Right kidney (tissue), 1 donor: ENCODE measurements at regions not wholly inside any gene's neighbourhood (a gene's known extent, or its start where the extent isn't known, plus 50 kb on each side); places are given as distances from the start of the nearest gene placed in this dataset.
A peak's percentile ranks its signal among the peaks of the same experiment; 100 is the strongest.

ENCODE experiments used
- DNase-seq: peaks from one replicate; pipeline ENCODE4 v3.0.0-alpha.2; 2016

GRCh38 chr2:41495050-41495449 is 552.8 kb upstream of the PKDCC start:
- peak; percentile 7 for DNase-seq

- DNase-seq = no peak
Observed at GRCh38 chr2:41496908-41497307, 550.9 kb upstream of the PKDCC start.

DNA sequence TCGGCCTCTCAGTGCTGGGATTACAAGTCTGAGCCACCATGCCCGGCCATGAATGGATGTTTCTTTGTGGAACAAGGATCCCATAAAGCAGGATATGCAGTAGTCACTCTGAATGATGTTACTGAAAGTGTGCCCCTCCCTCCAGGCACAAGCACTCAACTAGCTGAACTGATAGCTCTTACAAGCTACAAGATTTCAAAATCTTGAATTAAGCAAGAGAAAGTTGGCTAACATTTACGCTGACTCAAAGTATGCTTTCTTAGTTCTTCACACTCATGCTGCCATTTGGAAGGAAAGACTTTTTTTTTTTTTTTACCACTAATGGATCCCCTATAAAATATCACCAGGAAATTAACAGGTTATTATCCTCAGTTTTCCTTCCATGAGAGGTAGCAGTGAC is 549.0 kb upstream of the PKDCC start:
- DNase-seq = no peak

- no peak for DNase-seq
Observed at GRCh38 chr2:41500895-41501294, 546.9 kb upstream of the PKDCC start.

DNA sequence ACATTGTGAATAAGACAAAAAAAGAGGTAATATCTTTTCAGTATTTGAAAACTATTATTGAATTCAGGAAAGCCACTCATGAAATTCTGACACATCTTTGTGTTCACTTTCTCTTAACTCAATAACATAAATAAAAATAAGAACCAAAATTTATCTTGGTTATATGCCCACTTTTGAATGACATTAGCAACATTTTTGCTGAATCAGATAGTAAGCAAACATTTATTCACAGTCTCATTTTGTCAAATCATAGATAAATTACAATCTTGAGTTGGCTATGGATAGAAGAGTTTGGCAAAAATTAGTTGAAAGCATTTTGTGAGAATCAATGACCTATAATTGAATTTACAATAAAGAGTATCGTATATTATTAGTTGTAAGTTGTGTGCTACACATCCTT is 545.1 kb upstream of the PKDCC start:
- no peak for DNase-seq

GRCh38 chr2:41504532-41504931 is 543.3 kb upstream of the PKDCC start:
- DNase-seq = no peak

- no peak for DNase-seq
Observed at GRCh38 chr2:41510108-41510507, 537.7 kb upstream of the PKDCC start.

DNA sequence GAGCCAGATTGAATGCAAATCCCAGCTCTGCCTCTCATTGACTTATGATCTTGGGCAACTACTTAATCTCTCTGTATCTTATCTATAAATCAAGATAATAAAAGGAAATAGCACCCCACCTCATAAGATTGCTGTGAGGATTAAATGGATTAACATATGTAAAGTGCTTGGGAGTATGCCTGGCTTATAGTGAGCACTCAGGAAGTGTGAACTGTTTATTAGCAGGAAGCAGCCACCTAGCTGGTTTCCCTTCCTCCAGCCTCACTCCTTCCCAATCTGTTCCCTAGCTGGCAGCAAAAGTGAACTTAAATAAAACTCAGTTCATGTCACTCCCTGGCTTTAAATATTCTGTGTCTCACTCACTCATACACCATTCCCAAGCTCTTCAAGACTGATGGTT is 526.6 kb upstream of the PKDCC start:
- no peak for DNase-seq

DNA sequence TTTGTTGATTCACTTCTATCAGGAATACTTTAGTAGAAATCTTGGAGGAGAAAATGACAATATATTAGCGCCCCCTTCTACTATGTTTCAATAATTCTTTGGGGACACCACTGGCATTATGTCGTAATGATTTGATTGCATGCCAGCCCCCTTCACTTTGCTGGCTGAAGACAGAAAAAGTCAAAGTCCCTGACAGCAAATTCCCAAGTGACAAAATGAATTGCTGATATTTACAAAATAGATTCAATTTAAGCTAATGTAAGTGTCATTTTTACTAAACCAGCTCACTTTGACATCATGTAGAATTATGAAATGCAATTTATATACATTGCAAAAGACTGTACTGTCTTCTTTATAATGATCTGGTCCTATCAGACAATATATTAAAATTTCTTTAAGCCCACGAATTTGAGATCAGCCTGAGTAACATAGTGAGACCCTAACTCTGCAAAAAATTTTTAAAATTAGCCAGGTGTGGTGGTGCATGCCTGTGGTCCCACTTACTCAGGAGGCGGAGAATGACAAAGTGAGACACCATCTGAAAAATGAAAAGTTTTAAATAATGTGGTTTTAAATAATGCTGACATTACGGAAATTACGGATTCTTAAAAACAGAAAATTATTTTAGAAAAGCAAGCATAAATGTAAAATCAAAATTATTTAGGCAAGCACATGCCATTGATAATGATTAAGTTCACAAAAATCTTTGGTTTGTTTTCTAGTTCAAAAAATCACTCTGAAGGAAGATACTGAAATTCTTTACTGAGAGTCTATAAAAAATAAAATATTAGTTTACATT is 520.1 kb upstream of the PKDCC start:
- no peak for DNase-seq

- no peak for DNase-seq
Observed at GRCh38 chr2:41535575-41535974, 512.2 kb upstream of the PKDCC start.

GRCh38 chr2:41540272-41540998 is 507.4 kb upstream of the PKDCC start:
- peak; percentile 33 for DNase-seq

DNA sequence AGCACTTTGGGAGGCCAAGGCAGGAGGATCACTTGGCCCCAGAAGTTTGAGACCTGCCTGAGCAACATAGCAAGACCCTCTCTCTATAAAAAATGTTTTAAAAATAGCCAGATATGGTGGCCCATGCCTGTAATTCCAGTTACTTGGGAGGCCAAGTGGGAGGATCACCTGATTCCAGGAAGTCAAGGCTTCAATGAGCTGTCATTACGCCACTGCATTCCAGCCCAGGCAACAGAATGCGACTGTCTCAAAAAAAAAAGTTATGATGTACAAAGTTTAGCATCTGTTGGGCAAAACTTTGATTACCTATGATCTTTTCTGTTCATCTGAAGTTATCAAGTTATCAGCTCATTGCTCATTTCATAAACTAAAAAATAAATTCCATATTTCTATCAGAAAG is 504.1 kb upstream of the PKDCC start:
- no peak for DNase-seq

DNA sequence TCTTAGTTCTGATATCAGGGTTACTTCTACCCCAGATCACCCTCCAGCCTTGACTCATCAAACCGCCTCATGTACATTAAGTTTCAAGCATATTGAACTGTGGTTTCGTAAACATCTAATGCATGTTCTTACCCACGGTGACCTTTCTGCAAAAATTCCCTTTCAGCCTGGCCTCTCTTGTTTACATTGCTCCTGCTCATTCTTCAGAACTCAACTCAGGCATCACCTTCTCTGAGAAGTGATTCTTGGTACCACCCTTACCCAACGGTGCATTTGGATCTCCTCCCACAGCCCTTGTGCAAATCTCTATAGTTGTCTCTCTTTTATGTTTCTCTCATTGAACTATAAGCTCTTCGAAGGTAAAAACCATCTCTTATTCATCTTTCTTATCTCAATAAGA is 503.1 kb upstream of the PKDCC start:
- DNase-seq = no peak

DNA sequence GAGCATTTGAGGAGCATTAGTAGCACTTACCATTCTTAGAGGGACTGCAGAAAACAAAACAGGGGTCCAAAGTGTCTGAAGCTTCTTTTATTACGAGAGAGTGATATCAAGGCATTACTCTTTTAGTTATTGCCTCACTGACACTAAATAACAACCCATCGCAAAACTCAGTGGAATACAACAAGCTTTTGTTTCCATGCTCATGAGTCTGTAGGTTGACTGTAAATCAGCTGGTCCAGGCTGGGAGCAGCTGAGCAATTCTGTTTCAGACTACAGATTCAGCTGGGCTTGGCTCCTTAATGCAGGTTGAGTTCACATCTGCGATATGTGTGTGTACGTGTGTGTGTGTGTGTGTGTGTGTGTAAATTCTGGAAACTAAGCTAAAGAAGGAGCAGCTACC is 501.8 kb upstream of the PKDCC start:
- DNase-seq = no peak

GRCh38 chr2:41568648-41569047 is 479.2 kb upstream of the PKDCC start:
- DNase-seq = no peak

GRCh38 chr2:41572154-41572553 is 475.7 kb upstream of the PKDCC start:
- DNase-seq = no peak

GRCh38 chr2:41576423-41576822 is 471.4 kb upstream of the PKDCC start:
- DNase-seq = no peak

DNA sequence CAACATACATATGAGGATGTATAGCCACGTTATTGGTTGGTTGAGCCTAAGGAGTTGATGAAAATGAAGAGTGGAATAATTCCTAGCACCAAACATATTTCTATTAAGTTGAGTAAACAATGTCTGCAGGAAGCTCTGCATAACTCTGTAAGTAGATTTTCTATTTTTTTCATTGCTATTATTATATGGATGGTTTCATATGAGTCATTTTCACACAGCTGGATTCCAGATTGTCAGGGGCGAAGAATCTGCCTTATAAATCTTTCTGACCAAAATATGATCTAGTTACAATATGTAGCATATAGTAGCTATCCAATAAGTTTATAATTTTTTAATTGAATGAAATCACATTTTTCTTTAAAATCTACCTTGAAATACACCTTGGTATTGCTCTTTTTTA is 468.0 kb upstream of the PKDCC start:
- no peak for DNase-seq

GRCh38 chr2:41580806-41581205 is 467.0 kb upstream of the PKDCC start:
- DNase-seq = no peak

- DNase-seq = no peak
Observed at GRCh38 chr2:41595240-41595639, 452.6 kb upstream of the PKDCC start.

DNA sequence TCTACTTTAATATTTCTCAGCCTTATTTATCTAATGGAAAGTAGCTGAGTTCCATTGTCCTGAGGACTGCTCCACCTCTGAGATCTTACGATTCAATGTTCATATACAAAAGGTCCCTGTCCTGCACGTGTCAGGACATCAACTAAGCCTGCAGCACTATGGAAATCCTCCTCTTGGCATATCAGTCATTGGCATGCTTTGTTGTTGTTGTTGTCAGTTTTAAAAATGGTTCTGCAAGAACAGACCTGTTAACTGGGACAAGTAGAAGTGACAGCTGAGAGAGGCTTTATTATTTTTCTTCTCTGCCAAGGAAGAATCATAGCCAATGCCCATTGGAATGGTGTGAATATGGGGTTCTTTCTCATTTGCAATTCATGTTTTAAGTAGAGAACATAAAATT is 450.1 kb upstream of the PKDCC start:
- DNase-seq = no peak

DNA sequence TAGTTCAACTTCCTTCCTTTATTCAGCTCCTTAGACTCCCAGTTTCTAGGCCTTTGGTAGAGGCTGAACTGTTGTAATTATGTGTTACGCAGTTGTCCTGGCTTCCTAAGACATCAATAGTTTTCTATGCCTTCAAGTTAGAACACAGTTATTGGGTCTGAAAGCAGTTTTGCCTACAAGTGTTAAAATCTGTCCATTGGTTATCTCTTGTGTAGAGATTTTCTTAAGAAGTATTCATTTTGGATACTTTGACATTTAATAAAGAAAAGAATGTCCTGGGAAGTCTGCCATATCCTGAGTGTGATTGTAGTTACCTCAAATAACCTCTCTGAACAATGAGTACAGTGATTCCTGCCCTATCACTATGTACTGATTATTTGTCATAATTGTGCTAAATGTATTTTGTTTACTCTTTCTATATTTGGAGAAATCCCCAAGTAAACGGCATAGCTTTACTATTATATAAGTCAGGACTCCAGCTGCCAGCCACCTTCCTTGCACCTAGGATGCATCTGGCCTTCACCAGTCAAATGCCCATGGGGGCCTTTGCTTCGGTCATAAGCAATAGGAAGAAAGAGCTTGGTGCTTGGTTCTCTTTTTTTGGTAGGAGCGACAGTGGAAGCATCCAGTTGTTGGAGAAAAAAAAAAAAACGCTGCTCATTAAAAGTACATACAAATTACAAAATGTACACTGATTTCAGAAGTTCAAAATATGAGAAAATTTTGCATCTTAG is 449.5 kb upstream of the PKDCC start:
- no peak for DNase-seq

GRCh38 chr2:41600460-41600859 is 447.4 kb upstream of the PKDCC start:
- no peak for DNase-seq
